ENCODE measurements at regions not wholly inside any gene's neighbourhood (a gene's known extent, or its start where the extent isn't known, plus 50 kb on each side); places are given as distances from the start of the nearest gene placed in this dataset.

DNA sequence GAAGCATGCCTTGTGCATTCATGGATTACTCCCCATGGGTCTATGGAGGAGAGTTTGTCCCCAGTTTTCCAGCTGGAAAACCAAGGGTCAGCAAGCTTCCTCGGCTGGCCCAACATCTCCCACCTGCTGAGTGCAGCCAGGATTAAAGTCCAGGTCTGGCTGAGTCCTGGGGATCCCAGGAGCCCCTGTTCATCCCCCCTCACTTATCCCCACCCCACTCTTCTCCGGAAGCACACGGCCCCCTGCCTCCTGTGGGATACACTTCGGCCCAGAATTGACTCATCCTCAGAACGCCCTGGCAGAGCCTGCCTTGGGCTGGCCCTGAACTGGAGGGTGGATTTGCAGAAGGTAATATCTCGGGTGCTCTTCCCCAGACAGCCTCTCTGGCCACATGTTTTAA is 276.1 kb downstream of the NPHP4 start:
- DNase-seq (ENCODE audit: insufficient read length, low spot score) (no peak), FAIRE-seq (no peak)
- TF ChIP-seq POLR2A (IDR thresholded peaks at IDR 0.05; ENCODE audit: low read depth, low read length), result no peak

DNA sequence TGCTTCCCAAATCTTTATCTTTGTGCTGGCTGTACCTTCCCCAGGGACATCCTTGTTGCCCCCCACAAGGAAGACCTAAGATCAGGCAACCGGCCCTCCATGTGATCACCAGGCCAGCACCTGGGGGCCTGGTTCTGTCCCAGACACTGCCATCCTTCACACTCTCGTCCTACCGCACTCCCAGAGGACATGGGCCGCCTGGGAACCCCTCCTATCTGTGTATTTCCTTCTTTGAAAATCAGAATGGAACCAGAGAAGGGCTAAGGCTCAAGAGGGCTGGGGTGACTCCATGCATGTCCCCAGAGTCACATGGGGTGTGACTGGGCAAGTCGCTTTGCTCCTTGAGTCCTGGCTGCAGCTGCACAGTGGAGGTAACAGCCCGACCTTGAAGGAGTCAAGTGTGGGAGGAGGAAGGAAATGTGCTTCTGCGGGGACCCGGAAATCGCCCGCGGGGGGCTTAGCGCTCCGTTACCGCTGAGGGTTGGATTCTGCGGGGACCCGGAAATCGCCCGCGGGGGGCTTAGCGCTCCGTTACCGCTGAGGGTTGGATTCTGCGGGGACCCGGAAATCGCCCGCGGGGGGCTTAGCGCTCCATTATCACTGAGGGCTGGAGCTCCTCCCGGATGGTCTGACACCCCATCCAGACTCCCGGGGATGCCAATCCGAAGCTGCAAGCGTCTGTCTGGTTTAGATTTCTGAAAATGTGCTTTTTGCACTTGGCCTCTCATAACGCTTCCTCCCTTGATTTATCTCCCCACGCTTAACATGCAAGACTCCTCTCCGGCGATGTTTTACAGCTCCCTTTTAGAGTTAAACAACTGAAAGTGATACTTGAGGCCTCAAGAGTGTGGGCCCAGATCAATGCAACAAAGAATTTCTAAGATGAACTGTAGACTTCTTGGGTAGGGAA is 278.9 kb downstream of the NPHP4 start:
- TF ChIP-seq POLR2A (IDR thresholded peaks at IDR 0.05; ENCODE audit: low read depth, low read length), result no peak
- no peak for DNase-seq (ENCODE audit: insufficient read length, low spot score)
- FAIRE-seq, result no peak

DNA sequence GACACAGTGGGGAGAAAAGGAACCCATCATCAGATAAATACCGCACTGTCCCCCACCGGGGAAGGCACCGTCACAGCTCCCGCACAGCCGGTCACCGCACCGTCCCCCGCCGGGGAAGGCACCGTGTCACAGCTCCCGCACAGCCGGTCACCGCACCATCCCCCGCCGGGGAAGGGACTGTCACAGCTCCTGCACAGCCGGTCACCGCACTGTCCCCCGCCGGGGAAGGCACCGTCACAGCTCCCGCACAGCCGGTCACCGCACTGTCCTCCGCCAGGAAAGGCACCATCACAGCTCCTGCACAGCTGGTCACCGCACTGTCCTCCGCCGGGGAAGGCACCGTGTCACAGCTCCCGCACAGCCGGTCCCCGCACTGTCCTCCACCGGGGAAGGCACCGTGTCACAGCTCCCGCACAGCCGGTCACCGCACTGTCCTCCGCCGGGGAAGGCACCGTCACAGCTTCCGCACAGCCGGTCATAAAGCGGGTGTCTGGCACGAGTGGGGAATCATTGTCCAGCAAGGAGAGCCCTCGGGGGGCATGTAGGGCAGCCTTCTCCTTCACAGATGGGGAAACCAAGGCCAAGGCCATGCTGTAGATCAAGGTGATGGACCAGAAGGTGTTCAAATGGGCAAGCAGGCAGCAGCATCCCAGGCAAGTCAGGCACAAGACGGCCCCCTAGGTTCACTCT is 280.1 kb downstream of the NPHP4 start:
- no peak for TF ChIP-seq POLR2A (IDR thresholded peaks at IDR 0.05; ENCODE audit: low read depth, low read length)
- FAIRE-seq, result no peak
- no peak for DNase-seq (ENCODE audit: insufficient read length, low spot score)

DNA sequence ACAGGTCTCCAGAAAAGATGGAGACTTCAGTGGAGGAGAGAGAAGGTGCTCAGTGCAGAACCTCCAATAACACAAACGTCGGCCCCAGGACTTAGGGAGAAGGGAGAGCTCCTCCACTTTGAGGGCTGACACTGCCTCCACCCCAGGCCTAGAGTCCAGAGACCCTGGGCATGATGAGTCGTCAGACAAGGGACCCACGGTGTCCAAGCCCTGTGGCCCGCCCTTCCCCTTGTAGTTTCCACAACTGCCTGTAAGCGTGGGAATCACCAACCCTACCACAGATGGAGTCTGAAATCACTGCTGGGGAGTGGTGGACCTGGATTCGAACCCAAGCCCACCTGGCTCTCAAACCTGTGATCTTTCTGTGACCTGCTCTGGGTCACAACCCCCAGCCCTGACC is 281.1 kb downstream of the NPHP4 start:
- TF ChIP-seq POLR2A (IDR thresholded peaks at IDR 0.05; ENCODE audit: low read depth, low read length), result no peak
- DNase-seq (ENCODE audit: insufficient read length, low spot score), result no peak
- no peak for FAIRE-seq

DNA sequence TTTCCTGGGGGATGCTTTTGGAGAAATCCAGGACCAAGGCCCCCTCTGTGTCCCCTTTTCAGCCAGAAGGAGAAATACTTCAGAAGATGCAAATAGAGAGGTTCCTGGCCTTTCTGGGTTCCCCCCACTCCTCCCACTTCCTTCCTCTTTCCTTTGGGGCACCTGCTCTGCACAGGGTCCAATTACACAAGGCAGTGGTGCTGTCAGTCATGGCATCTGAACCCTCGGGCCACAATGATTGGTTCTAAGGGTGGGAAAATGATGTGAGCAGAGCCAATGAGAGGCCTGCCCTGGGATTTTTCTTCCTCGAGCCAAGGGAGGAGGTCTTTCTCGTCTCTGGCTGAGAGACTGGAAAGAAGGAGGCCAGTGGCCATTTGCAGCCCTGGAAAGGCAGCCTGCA is 282.2 kb downstream of the NPHP4 start:
- DNase-seq (ENCODE audit: insufficient read length, low spot score) (no peak), FAIRE-seq (no peak)
- TF ChIP-seq POLR2A (IDR thresholded peaks at IDR 0.05; ENCODE audit: low read depth, low read length), result no peak

DNA sequence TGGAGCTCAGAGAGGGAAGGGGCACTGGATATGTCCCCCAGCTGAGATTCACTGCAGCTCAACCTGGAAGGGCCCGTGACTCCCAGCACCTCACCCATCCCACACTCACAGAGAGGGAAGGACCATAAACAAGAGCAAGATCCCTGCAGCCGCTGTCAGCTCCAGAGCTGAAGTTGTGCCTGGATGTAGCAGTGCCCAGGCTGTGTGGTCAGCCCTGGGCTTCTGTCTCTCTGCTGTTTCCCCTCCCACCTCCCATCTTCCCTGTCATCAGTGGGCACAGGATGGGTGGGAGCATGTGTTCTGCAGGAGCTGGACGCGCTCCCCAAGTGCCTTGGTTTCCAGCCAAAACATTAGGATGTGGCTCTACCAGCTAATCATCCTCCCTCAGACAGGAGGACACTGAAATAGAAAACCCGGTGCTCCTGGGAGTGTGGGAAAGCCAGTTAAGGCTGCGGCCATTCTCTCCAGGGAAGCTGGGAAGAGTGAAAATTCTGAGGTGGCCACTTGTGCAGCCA is 282.7 kb downstream of the NPHP4 start:
- no peak for FAIRE-seq
- no peak for TF ChIP-seq POLR2A (IDR thresholded peaks at IDR 0.05; ENCODE audit: low read depth, low read length)
- DNase-seq (ENCODE audit: insufficient read length, low spot score), result no peak

DNA sequence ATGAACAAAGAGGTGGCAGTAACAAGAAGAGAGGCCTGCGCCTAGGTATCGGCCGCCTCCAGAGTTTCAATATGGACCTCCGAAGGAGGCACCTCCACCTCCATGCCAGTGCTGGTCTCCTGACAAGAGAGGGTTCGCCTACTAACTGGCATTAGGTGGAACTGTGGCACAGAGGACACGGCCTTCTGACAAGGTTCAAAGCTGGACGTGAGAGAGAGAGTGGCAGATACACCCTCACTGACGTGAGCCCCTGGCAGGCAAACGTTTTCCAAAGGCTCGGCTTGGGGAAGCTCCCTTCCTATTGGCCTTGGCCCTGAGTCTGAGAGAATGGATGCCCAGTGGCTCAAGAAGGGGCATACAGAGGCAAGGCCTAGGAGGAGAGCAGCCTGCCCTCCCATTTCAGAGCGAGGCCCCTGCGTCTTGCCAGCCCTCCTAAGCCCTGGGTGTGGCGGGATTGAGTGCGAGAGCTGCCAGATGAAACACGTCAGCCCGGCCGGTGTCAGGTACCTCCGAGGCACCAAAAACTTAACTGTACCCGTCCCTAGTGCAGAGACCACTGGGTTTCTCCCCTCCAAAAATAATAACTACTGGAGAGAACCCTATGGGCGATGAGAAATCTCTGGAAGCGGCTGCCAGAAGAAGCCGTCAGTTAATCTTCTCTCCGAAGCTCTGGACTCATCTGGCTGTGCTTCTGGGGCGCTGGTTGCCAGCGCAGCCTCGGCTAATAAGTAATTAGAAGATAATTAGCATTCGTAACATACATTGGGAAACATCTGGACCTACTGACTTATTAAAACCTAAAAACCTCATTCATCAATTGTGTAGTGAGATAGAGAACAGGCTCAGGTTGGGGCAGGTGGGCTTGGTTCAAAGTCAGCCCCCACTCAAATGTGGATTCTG is 283.6 kb downstream of the NPHP4 start:
- FAIRE-seq, result no peak
- TF ChIP-seq POLR2A (IDR thresholded peaks at IDR 0.05; ENCODE audit: low read depth, low read length), result no peak
- no peak for DNase-seq (ENCODE audit: insufficient read length, low spot score)

DNA sequence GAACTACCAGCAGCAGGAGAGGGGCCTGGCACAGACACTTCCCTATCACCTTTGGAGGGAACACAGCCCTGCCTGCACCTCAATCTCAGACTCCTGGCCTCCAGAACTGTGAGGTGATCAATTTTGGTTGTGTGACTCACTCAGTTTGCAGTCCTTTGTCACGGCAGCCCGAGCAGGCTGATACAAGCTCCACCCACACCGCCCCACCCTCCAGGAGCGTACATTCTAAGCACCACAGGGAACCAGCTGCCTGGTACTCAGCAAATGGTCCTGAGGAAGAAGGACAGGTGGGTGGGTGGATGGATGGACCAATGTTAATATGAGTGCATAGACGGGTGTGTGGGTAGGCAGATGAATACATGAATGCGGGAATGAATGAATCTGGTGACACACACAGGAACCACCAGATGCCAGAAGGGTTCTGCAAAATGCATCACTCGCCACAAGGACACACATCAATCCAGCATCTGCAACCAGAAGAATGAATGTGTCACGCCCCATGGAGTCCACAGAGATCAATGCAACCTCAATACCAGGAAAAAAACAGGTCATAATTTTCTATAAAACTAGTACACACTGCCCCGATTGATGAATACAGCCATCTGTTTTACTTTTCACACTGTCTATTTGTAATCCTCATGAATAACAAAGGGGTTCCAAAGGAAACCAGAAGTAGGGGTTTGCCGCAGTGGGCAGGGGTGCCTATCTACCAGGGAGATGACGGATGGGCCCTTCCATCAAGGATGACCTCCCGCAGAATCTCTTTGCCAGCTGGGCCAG is 284.5 kb downstream of the NPHP4 start:
- TF ChIP-seq POLR2A (IDR thresholded peaks at IDR 0.05; ENCODE audit: low read depth, low read length), result no peak
- DNase-seq (ENCODE audit: insufficient read length, low spot score) (no peak), FAIRE-seq (no peak)

DNA sequence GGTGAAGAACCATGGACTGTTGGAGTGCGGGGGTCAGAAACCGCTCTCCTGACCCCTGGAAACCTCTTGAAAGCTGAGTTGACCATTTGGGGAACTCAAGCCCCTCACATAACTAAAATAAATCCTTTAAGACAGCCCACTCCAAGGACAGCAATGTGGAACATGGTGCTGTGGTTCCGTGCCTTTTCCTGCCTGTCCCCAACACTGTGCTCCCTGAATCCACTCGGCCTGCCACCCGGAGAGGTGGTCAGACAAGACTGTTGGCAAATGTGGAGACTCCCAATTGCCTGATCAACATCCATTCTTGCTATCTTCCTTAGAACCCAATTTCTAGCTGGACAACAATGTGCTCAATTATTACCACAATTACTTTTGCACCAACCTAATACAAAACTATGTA is 286.0 kb downstream of the NPHP4 start:
- FAIRE-seq, result no peak
- no peak for TF ChIP-seq POLR2A (IDR thresholded peaks at IDR 0.05; ENCODE audit: low read depth, low read length)
- DNase-seq (ENCODE audit: insufficient read length, low spot score), result no peak

DNA sequence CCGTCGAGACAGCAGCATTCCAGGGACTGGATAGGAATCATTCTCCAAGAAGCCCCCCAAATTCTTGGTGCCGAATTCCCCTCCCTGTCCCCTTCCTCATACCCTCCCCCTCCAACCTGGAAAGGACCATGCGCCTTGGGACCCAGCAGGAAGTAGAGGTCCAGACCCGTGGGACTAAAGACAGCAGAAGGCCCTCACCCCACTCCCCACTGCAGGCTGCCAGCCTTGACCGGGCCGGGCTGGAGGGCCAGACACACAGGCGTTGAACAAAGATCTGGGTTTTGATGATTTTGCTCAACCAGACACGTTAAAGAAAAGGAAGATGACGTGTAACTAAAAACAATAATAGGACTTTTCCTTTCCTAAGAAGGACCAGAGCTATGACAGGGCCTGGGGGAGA is 286.5 kb downstream of the NPHP4 start:
- TF ChIP-seq POLR2A (IDR thresholded peaks at IDR 0.05; ENCODE audit: low read depth, low read length), result no peak
- DNase-seq (ENCODE audit: insufficient read length, low spot score), result no peak

DNA sequence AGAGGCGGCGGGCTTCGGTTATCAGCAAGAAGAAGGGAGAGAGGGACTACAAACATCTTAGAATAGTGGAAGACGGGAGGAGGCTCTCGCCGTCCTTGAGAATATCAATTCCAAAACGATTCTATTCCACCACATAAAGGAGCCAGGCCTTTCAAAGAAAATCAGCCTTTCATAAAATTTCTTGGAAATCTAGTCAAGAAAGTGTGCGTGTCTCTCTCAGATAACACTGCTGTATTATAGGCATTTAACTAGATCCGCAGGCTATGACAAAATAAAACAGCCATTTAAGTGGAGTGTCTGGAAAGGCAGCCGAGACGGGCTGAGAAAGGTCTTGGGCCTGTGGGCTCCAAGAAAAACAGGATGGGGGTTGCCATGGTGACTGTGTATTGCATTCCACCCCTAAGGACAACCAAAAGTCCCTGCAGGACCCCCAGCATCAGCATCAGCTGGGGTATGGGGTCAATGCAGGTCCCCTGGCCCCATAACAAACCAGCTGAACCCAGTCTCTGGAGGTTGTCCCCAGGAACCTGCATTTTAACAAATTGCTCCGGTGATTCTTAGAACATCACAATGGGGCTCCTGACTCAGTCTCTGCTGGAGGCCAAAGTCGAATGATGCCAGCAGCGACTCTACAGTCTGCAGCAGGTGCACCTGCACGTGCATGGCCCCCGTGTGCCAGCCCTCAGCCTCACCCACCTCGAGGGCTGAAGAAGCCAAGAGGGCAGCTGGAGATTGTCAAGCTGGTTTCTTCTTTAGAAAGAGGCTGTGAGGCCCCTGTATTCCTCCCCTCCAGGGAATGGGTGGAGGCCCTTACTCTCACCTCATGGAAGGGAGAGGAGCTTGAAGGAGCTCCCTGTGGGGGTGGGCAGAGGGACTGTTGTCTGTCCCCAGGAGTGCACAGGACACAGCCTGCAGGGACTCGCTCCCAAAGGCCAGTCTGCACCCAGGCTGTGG is 287.4 kb downstream of the NPHP4 start:
- DNase-seq (ENCODE audit: insufficient read length, low spot score) (no peak), FAIRE-seq (no peak)
- TF ChIP-seq POLR2A (IDR thresholded peaks at IDR 0.05; ENCODE audit: low read depth, low read length), result no peak

More for the DNA sequence above, 286.5 kb downstream of the NPHP4 start:
- FAIRE-seq, result no peak

DNA sequence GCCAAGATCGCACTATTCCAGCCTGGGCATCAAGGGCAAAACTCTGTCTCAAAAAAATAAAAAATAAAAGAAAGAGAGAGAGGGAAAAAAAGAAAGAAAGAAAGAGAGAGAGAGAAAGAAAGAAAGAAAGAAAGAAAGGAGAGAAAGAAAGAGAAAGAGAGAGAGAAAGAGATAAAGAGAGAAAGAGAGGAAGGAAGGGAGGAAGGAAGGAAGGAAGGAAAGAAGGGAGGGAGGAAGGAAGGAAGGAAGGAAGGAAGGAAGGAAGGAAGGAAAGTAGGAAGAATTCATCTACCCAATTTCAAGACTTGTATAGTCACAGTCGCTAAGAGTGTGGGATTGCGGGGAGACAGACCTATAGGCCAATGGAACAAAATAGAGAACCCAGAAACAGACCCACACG is 290.6 kb downstream of the NPHP4 start:
- FAIRE-seq (no peak), DNase-seq (ENCODE audit: insufficient read length, low spot score) (no peak)
- no peak for TF ChIP-seq POLR2A (IDR thresholded peaks at IDR 0.05; ENCODE audit: low read depth, low read length)
